ENCODE measurements at regions not wholly inside any gene's neighbourhood (a gene's known extent, or its start where the extent isn't known, plus 50 kb on each side); places are given as distances from the start of the nearest gene placed in this dataset.

DNA sequence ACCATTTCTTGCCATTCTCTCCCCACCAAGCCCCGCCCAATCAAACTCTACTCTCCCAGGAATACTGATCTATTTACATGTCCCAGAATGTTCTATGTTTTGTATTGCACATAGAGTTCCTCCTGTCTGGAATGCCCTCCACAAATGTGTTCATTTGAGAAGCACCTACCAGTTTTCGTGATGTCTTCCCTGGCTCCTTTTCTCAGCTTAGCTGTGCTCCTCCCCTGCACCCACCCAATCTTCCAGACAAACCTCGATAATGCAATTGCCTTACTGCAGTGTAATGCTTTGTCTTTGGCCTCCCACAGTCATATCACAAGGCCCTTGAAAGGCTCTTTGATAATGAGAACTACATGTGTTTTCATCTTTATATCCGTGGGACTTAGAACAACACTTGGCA is 214.5 kb upstream of the ANKRD55 start:
- in situ Hi-C loops (cut with MboI; ENCODE audit: low sequenced_read_pairs, unreplicated experiment): no loop called here
- TF ChIP-seq, protein P1, sequence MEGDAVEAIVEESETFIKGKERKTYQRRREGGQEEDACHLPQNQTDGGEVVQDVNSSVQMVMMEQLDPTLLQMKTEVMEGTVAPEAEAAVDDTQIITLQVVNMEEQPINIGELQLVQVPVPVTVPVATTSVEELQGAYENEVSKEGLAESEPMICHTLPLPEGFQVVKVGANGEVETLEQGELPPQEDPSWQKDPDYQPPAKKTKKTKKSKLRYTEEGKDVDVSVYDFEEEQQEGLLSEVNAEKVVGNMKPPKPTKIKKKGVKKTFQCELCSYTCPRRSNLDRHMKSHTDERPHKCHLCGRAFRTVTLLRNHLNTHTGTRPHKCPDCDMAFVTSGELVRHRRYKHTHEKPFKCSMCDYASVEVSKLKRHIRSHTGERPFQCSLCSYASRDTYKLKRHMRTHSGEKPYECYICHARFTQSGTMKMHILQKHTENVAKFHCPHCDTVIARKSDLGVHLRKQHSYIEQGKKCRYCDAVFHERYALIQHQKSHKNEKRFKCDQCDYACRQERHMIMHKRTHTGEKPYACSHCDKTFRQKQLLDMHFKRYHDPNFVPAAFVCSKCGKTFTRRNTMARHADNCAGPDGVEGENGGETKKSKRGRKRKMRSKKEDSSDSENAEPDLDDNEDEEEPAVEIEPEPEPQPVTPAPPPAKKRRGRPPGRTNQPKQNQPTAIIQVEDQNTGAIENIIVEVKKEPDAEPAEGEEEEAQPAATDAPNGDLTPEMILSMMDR (IDR thresholded peaks at IDR 0.05; ENCODE audit: borderline replicate concordance, control extremely low read depth, extremely low read depth, insufficient read depth, missing control alignments): no peak
- no peak for DNase-seq (ENCODE audit: low spot score)

DNA sequence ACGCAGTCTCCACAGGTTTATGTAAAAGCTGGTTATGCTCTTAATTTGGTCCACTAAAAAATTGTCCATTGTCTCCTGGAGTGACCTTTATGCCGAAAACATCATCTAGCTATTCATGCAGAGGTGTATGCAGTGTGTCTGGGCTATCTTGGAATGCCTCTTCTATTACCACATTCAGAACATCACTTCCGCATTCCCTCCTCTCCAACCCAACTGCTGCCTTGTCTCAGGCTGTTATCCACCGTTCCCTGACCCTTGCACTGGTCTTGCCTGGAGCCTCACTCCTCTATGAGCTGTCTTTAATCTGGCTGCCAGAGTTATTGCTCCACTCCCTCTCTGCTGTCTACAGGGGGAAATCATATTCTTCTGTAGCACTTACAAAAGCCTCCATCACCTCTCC is 214.1 kb upstream of the ANKRD55 start:
- no peak for DNase-seq (ENCODE audit: low spot score)
- TF ChIP-seq, protein P1 (IDR thresholded peaks at IDR 0.05; ENCODE audit: borderline replicate concordance, control extremely low read depth, extremely low read depth, insufficient read depth, missing control alignments): no peak
- in situ Hi-C loops (cut with MboI; ENCODE audit: low sequenced_read_pairs, unreplicated experiment): no loop called here

DNA sequence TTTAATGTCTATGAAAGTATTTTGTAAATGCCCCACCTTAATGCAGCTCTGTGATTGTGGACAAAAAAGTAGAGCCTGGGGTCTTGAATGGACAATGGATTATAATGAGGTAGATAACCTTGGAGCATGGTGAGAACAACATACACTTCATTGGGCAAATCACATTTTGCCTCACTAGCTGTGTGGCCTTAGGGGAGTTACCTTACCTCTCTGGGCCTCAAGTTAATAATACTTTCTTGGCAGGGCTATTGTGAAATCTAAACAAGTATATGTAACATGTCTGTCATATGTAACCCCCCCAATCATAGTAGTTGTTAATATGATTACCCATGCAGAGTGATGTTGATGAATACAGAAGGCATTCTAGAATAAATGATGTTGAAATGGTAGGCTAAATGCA is 213.6 kb upstream of the ANKRD55 start:
- in situ Hi-C loops (cut with MboI; ENCODE audit: low sequenced_read_pairs, unreplicated experiment): no loop called here
- TF ChIP-seq, protein P1 (IDR thresholded peaks at IDR 0.05; ENCODE audit: borderline replicate concordance, control extremely low read depth, extremely low read depth, insufficient read depth, missing control alignments): no peak
- DNase-seq (ENCODE audit: low spot score): no peak

DNA sequence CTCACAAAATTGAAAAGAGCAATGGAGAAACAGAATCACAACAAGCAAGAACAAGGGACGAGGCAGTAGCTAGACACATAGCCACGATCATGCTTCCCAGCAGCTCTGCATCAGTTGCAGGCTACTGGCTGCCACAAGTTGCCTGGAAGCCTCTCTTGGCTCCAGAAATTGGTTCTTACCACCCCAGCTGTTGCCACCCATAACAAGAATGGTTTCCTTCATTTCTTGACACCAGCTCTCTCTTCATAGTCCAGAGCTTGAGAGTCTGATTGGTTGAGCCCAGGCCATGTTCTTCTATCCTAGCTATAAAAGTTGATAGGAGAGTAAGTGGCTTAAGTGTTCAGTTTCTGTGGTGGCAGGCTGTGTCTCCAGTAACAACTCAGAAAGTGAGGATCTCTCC is 210.7 kb upstream of the ANKRD55 start:
- TF ChIP-seq, protein P1 (IDR thresholded peaks at IDR 0.05; ENCODE audit: borderline replicate concordance, control extremely low read depth, extremely low read depth, insufficient read depth, missing control alignments): no peak
- in situ Hi-C loops (cut with MboI; ENCODE audit: low sequenced_read_pairs, unreplicated experiment): no loop called here

DNA sequence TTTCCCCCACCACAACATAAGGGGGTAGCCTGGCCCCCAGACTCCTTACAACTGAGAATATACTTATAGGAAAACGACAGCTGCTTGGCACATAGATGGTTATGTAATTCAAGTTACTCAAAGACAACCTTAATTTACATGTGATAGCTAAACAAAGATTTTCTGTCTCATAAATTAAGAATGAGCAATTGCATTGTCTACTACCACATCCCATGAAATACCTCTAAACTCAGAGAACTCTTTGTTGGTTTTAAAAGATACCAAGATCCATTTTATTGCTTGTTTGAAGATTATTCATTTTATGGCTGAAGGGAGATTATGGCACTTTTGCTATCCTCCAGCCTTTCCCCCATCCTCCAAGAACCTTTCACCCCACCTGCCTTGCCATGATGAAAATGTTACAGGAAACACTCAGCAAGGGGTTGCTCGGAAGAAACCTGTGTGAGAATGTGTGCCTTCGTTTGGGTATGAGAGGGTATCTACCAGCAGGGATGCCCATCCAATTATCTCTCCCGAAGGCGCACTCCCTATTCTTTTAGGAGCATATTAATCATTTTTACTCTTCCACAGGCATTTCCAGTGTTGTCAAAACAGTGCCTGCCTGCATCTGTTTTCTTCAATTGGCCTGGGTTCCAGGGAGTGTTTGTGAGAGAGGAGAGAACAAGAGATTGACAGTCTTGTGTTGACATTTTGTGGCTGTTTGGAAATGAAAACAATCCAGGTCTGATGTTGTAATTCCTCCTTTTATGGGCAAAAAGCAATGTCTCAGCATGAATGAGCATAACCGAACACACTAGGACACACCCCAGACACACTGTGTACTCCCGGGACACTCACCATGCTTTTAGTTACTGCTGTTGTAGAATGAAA is 208.0 kb upstream of the ANKRD55 start:
- DNase-seq (ENCODE audit: low spot score): no peak
- TF ChIP-seq, protein P1 (IDR thresholded peaks at IDR 0.05; ENCODE audit: borderline replicate concordance, control extremely low read depth, extremely low read depth, insufficient read depth, missing control alignments): no peak
- in situ Hi-C loops (cut with MboI; ENCODE audit: low sequenced_read_pairs, unreplicated experiment): no loop called here

More for the DNA sequence above, 210.7 kb upstream of the ANKRD55 start:
- DNase-seq (ENCODE audit: low spot score): no peak

DNA sequence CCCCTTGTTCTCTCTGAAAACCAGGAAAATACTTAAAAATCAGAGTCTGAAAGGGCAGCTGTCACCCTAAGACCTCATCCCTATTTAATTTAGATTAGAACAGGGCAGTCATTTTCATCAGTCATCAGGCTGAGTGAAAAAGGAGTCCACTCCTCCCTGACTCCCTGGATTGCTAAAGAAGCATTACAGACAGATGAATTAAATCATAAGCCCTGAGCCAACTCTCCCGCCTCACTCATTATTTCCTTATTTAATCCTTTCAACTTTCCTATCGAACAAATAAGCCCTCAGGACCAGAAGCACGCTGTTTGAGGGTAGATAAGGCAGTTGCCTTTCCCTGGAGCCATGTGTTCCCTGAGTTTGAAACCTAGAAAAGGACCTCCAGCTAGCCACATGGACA is 201.9 kb upstream of the ANKRD55 start:
- in situ Hi-C loops (cut with MboI; ENCODE audit: low sequenced_read_pairs, unreplicated experiment): no loop called here
- no peak for DNase-seq (ENCODE audit: low spot score)
- TF ChIP-seq, protein P1 (IDR thresholded peaks at IDR 0.05; ENCODE audit: borderline replicate concordance, control extremely low read depth, extremely low read depth, insufficient read depth, missing control alignments): no peak

All from GM13976 (cell line).